RWPE1 (cell line): ENCODE measurements at regions not wholly inside any gene's neighbourhood (a gene's known extent, or its start where the extent isn't known, plus 50 kb on each side); places are given as distances from the start of the nearest gene placed in this dataset.

Experiments
- CTCF ChIA-PET: fragments of 350-600 bp; sonication (Branson Sonifier 250); formaldehyde crosslinking; extraction: SDS; loops from one replicate; lab custom pipeline; 2021; lab: Yijun Ruan, JAX
- POLR2A ChIA-PET: fragments of 400-600 bp; formaldehyde crosslinking; extraction: SDS; loops from one replicate; lab custom pipeline; 2020; ENCODE audit warnings: antibody characterized with exemption; ENCODE audit not compliant: low non-redundant PET; lab: Yijun Ruan, JAX
- DNase-seq: peaks from one replicate; pipeline ENCODE4 v3.0.0; 2012; ENCODE audit warnings: low spot score
- H3K27ac ChIP-seq: fragments of 450-650 bp; 2 replicates; pipeline ENCODE4 v1.5.1; 2017
- TF ChIP-seq, protein P1 (sequence below): fragments of 450-650 bp; conservative IDR thresholded peaks from 2 replicates; pipeline ENCODE4 v1.5.1; 2017; ENCODE audit warnings: low read depth, mild to moderate bottlenecking

DNA sequence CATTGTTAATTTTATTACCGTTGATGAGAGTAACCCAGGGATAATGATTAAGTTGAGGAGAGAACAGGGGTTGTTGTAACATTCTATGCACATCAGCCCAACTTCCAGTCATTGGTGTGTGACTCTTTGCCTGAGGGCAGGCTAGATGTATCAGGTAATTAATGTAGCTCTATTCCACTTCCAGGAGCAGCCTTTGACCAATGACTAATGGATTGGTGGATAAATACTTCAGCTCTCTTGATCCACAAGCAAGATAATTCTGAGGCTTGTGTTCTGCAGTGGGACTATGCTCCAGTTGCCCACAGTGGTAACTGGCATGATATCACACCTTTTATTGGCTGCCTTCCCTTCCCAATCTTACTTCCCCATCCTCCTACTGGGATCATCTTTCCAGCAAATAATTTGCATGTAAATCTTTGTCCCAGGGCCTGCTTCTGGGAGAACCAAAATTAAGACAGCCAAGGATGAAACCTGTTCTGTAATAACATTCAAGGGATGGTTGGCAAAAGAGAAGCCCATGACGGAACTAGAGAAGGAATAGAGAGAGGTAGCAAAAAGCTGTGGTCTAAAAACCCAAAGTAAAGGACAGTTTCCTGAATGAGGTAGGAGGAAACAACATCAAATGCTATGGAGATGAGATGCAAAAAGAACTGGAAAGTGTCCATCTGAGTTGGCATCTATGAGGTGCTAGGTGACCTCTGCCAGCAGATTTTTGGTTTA, 241.4 kb upstream of the RPS6KA3 start:
- POLR2A ChIA-PET, result no interaction called here
- DNase-seq, result no peak
- CTCF ChIA-PET, result no interaction called here
- TF ChIP-seq, protein P1, sequence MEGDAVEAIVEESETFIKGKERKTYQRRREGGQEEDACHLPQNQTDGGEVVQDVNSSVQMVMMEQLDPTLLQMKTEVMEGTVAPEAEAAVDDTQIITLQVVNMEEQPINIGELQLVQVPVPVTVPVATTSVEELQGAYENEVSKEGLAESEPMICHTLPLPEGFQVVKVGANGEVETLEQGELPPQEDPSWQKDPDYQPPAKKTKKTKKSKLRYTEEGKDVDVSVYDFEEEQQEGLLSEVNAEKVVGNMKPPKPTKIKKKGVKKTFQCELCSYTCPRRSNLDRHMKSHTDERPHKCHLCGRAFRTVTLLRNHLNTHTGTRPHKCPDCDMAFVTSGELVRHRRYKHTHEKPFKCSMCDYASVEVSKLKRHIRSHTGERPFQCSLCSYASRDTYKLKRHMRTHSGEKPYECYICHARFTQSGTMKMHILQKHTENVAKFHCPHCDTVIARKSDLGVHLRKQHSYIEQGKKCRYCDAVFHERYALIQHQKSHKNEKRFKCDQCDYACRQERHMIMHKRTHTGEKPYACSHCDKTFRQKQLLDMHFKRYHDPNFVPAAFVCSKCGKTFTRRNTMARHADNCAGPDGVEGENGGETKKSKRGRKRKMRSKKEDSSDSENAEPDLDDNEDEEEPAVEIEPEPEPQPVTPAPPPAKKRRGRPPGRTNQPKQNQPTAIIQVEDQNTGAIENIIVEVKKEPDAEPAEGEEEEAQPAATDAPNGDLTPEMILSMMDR, result no peak
- H3K27ac ChIP-seq, result no peak overlapping the region

DNA sequence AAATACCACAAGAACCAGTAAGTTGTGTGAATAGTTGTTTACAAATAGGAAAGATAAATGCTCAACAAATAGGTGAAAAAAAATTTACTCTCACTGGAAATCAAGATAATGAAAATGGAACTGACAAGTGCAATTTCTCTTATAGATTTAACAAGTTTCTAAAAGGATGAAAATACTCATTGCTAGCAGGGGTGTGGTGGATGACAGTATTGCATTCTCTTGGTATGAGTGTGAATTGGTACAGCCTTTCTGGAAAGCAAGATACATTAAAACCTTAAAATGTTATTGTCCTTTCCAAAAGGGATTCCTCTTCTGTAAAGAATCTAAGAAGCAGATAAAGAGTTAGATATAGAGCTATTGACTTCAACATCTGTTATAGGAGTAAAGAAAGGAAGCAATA, 240.0 kb upstream of the RPS6KA3 start:
- H3K27ac ChIP-seq, result no peak overlapping the region
- ChIA-PET CTCF (no interaction called here), POLR2A (no interaction called here)
- TF ChIP-seq, protein P1, result no peak
- no peak for DNase-seq

DNA sequence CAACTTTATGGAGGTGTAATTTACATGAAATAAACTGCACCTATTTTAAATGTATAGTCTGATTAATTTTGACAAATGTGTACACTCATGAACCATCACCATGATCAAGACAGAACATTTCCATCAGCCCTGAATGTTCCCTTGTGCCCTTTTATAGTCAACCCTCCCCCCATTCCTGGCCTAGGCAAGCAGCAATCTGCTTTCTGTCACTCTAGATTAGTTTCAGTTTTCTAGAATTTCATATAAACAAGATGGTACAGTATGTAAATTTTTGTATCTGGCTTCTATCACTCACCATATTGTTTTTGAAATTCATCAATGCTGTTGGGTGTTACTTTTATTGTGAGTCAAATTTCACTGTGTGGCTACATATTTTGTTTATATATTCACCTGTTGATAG, 234.2 kb upstream of the RPS6KA3 start:
- DNase-seq, result no peak
- POLR2A ChIA-PET, result no interaction called here
- CTCF ChIA-PET, result no interaction called here
- TF ChIP-seq, protein P1, result no peak
- no peak overlapping the region for H3K27ac ChIP-seq

DNA sequence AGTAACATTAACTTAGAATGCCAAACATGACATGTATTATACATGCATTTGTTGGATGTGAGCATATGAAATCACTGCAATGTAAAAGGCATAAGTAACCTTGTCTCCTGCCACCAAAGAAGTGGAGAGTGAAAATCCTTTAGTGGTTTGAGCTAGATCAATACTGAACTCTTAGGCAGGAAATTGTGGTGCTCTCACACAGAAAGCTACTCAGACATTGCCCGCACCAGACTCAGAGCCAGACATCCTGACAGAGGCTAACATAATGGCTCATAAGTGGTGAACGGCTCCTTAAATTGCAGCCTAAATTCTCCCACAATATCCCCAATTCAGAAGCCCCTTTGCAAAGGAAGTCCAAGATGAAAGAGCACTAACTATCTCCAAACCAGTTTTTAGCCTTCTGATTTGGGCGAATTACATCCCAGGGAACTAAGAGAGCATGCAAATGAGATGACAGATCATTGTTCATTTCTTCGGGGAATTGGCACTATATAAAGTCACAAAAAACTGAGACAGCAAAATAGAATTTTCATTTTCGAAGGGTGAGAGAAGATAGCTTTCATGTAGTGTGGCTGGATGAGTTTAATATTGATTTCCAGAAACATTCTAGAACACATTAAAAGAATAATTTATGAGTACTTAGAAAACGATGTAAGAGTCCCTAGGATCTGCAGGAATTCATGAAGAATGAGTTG, 233.6 kb upstream of the RPS6KA3 start:
- TF ChIP-seq, protein P1, result no peak
- ChIA-PET CTCF (no interaction called here), POLR2A (no interaction called here)
- no peak for DNase-seq
- no peak overlapping the region for H3K27ac ChIP-seq

DNA sequence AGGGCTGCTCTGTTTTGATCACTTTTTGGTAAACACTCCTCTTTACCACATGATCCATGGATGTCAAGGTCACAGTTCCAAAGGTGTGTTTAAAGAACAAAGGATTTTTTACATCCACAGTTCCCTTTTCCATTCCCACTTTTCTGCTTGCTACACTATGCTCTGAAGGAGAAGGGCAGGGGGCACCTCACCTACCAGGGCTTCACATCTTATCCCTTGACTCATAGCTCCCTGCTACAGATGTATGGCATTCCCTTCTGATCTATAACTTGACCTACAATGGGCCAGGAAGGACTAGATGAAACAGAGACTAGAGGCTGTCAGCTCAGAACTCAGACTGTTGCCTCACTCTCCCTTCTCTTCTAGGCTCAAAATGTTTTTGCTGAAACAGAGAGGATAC, 233.1 kb upstream of the RPS6KA3 start:
- CTCF ChIA-PET, result no interaction called here
- POLR2A ChIA-PET, result no interaction called here
- TF ChIP-seq, protein P1, result no peak
- no peak overlapping the region for H3K27ac ChIP-seq
- DNase-seq, result no peak

DNA sequence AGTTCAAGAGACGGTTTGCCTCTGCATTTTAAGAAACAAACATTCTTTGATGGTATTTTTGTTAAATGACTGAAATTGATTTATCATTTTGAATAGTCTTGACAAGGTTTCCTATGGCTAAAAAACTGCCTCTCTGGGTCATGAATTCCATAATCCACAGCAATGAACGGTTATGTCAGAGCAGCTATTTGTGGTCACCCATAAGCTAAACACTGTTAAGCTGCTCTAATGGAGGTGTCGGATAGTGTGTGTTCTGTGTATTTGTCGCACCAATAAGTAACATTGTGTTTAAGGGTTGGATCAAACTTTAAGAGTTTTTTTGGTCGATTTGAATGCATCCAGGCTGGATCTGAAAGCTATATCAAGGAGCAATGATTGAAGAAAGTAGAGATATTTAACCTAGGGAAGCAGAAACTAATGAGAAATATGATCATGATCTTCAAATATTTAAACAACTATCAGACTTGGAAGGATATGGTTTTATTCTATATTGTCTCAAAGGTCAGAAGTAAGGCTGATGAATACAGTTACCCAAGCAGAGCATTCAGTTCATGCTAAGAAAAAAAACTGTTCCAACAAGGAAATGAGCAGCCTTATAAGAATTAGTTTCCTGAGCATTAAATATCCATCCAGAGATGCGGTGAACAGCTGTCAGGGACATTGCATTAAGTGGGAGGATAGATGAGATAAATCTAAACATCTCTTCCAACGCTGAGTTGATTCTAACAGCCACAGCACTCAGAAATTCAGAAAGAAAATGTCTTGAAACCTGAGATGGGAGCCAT, 232.3 kb upstream of the RPS6KA3 start:
- TF ChIP-seq, protein P1, result no peak
- ChIA-PET POLR2A (no interaction called here), CTCF (no interaction called here)
- no peak for DNase-seq
- H3K27ac ChIP-seq, result no peak overlapping the region
